Fibroblast of lung (primary cell): ENCODE measurements at regions not wholly inside any gene's neighbourhood (a gene's known extent, or its start where the extent isn't known, plus 50 kb on each side); places are given as distances from the start of the nearest gene placed in this dataset.
A peak's percentile ranks its signal among the peaks of the same experiment; 100 is the strongest.

Source experiments
- DNase-seq, 2 donors: peaks; one replicate each; pipeline versions ENCODE4 v3.0.0 to v3.0.0-alpha.2; 2010; ENCODE audit warnings: low read depth in 2 of 2
- H2AFZ ChIP-seq: 2 replicates; pipeline ENCODE4 v1.5.1; 2012; ENCODE audit warnings: low read length, control low read depth, inconsistent platforms
- H3K27ac ChIP-seq: 2 replicates; pipeline ENCODE4 v1.5.1; 2011; ENCODE audit warnings: low read length, control low read depth; ENCODE audit not compliant: insufficient read depth
- H3K27me3 ChIP-seq: 2 replicates; pipeline ENCODE4 v1.5.1; 2011; ENCODE audit warnings: mild to moderate bottlenecking, low read length; ENCODE audit not compliant: control insufficient read depth, insufficient read depth
- H3K36me3 ChIP-seq: 2 replicates; pipeline ENCODE4 v1.5.1; 2011; ENCODE audit warnings: low read length; ENCODE audit not compliant: control insufficient read depth, insufficient read depth
- H3K4me1 ChIP-seq: 2 replicates; pipeline ENCODE4 v1.5.1; 2011; ENCODE audit warnings: low read length; ENCODE audit not compliant: control insufficient read depth, insufficient read depth; ENCODE audit errors: extremely low read depth
- H3K4me2 ChIP-seq: 2 replicates; pipeline ENCODE4 v1.5.1; 2011; ENCODE audit warnings: low read length, control low read depth; ENCODE audit not compliant: insufficient read depth; ENCODE audit errors: extremely low read depth
- H3K4me3 ChIP-seq, 4 experiments: fragments of 200-600 bp in 1 of 4; sonication (generic) in 1 of 4; replicated peaks in 1 of 4; 2 replicates each; pipeline ENCODE4 v1.5.1; 2011 to 2016; ENCODE audit warnings: low read length in 4 of 4, low read depth in 3 of 4, mild to moderate bottlenecking in 3 of 4, control low read depth in 2 of 4, inconsistent platforms in 1 of 4, mixed read lengths in 1 of 4; ENCODE audit not compliant: insufficient read depth in 1 of 4; ENCODE audit errors: control extremely low read depth in 1 of 4
- H3K79me2 ChIP-seq: 2 replicates; pipeline ENCODE4 v1.5.1; 2012; ENCODE audit warnings: mild to moderate bottlenecking, low read length, inconsistent platforms; ENCODE audit not compliant: control insufficient read depth, insufficient read depth
- H3K9ac ChIP-seq: 2 replicates; pipeline ENCODE4 v1.5.1; 2011; ENCODE audit warnings: mild to moderate bottlenecking, low read length, control low read depth; ENCODE audit not compliant: insufficient read depth
- H3K9me3 ChIP-seq: 2 replicates; pipeline ENCODE4 v1.5.1; 2012; ENCODE audit warnings: low read depth, low read length; ENCODE audit not compliant: control insufficient read depth, insufficient read depth
- H4K20me1 ChIP-seq: 2 replicates; pipeline ENCODE4 v1.5.1; 2011; ENCODE audit warnings: low read length; ENCODE audit not compliant: control insufficient read depth, insufficient read depth; ENCODE audit errors: extremely low read depth
- EZH2 ChIP-seq: IDR thresholded peaks from 2 replicates; pipeline ENCODE4 v1.5.1; 2012; ENCODE audit warnings: low read length, control low read depth, mild to moderate bottlenecking; ENCODE audit errors: missing control alignments
- TF ChIP-seq, protein P1 (sequence below), 2 donors: IDR thresholded peaks in 1 of 2; conservative IDR thresholded peaks in 1 of 2; 1 replicate in 1 of 2; 2 replicates in 1 of 2; pipeline ENCODE4 v1.5.1; 2011 to 2012; ENCODE audit warnings: low read length in 2 of 2, control low read depth in 1 of 2, inconsistent platforms in 1 of 2, low read depth in 1 of 2, mild to moderate bottlenecking in 1 of 2

- peak; percentile 31 to 71 for DNase-seq
- no peaks in the 10 kb centered on the region for H3K27me3 ChIP-seq
Measured at GRCh38 chr3:109806929-109807328, 469.6 kb upstream of the DPPA4 start.

DNA sequence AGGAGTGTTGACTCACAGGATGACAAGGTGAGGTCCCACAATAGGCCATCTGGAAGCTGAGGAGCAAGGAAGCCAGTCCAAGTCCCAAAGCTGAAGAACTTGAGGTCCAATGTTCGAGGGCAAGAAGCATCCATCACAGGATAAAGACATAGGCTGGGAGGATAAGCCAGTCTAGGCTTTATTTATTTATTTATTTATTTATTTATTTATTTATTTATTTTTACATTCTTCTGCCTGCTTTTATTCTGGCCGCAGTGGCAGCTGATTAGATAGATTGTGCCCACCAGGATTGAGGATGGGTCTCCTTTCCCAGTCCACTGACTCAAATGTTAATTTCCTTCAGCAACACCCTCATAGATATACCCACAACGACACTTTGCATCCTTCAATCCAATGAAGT, 472.2 kb upstream of the DPPA4 start:
- H3K4me1 ChIP-seq = peaks cover 2% of the 10 kb centered on the region
- H3K9ac ChIP-seq = no peak overlapping the region
- no peak overlapping the region for H3K4me3 ChIP-seq
- no peaks in the 10 kb centered on the region for H4K20me1 ChIP-seq
- no peaks in the 10 kb centered on the region for H3K36me3 ChIP-seq
- no peak overlapping the region for H3K27ac ChIP-seq
- no peak overlapping the region for H3K4me2 ChIP-seq
- no peak for TF ChIP-seq EZH2
- TF ChIP-seq, protein P1, sequence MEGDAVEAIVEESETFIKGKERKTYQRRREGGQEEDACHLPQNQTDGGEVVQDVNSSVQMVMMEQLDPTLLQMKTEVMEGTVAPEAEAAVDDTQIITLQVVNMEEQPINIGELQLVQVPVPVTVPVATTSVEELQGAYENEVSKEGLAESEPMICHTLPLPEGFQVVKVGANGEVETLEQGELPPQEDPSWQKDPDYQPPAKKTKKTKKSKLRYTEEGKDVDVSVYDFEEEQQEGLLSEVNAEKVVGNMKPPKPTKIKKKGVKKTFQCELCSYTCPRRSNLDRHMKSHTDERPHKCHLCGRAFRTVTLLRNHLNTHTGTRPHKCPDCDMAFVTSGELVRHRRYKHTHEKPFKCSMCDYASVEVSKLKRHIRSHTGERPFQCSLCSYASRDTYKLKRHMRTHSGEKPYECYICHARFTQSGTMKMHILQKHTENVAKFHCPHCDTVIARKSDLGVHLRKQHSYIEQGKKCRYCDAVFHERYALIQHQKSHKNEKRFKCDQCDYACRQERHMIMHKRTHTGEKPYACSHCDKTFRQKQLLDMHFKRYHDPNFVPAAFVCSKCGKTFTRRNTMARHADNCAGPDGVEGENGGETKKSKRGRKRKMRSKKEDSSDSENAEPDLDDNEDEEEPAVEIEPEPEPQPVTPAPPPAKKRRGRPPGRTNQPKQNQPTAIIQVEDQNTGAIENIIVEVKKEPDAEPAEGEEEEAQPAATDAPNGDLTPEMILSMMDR (conservative IDR thresholded peaks at IDR 0.05 in 1 of 2, IDR thresholded peaks at IDR 0.05 in 1 of 2; ENCODE audit: low read depth in 1 of 2, low read length in 2 of 2) = no peak
- no peak overlapping the region for H2AFZ ChIP-seq
- DNase-seq = no peak
- no peaks in the 10 kb centered on the region for H3K9me3 ChIP-seq
- no peaks in the 10 kb centered on the region for H3K27me3 ChIP-seq
- H3K79me2 ChIP-seq = no peaks in the 10 kb centered on the region

More at GRCh38 chr3:109806929-109807328, 469.6 kb upstream of the DPPA4 start:
- H3K79me2 ChIP-seq = no peaks in the 10 kb centered on the region
- no peak overlapping the region for H3K4me3 ChIP-seq
- H3K9ac ChIP-seq = no peak overlapping the region
- no peaks in the 10 kb centered on the region for H3K9me3 ChIP-seq
- peak overlapping the region; percentile 58 for H2AFZ ChIP-seq
- peaks cover 2% of the 10 kb centered on the region for H3K4me1 ChIP-seq
- H3K36me3 ChIP-seq = no peaks in the 10 kb centered on the region
- no peaks in the 10 kb centered on the region for H4K20me1 ChIP-seq
- peak overlapping the region; percentile 8 for H3K27ac ChIP-seq
- TF ChIP-seq, protein P1 (conservative IDR thresholded peaks at IDR 0.05 in 1 of 2, IDR thresholded peaks at IDR 0.05 in 1 of 2; ENCODE audit: low read depth in 1 of 2, low read length in 2 of 2) = no peak
- no peak for TF ChIP-seq EZH2
- peak overlapping the region; percentile 18 for H3K4me2 ChIP-seq

DNA sequence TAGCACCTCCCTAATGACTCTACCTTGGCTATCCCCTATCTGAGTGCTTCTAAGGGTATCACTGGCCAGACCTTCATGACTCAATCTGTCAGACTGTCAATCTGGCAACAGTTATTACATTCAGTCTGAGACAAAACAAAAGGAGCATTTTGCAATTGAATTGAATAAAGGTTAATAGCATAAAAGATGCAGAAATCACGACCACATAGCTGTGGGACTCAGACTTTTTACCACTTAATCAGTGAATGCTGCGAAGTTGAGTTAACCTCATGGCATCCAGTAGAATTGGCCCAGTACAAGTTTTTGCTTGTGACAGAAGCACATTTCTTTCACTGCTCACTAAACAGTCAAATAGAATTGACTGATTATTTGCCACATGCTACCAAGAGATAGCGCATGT, 480.7 kb upstream of the DPPA4 start:
- no peak overlapping the region for H2AFZ ChIP-seq
- no peaks in the 10 kb centered on the region for H3K36me3 ChIP-seq
- no peak for DNase-seq
- no peaks in the 10 kb centered on the region for H3K4me1 ChIP-seq
- no peaks in the 10 kb centered on the region for H3K27me3 ChIP-seq
- TF ChIP-seq EZH2 = no peak
- no peaks in the 10 kb centered on the region for H3K79me2 ChIP-seq
- H3K9ac ChIP-seq = no peak overlapping the region
- no peaks in the 10 kb centered on the region for H3K9me3 ChIP-seq
- H3K27ac ChIP-seq = no peak overlapping the region
- no peak overlapping the region for H3K4me2 ChIP-seq
- no peaks in the 10 kb centered on the region for H4K20me1 ChIP-seq
- no peak overlapping the region for H3K4me3 ChIP-seq
